SU-DHL-6 (cell line): ENCODE measurements at regions not wholly inside any gene's neighbourhood (a gene's known extent, or its start where the extent isn't known, plus 50 kb on each side); places are given as distances from the start of the nearest gene placed in this dataset.

Experiments
- H2AFZ ChIP-seq: fragments of 200-600 bp; sonication (generic); 2 replicates; pipeline ENCODE4 v1.6.1; 2014; ENCODE audit warnings: low read depth, mild to moderate bottlenecking, moderate library complexity, mixed read lengths, antibody characterized with exemption, low read length; ENCODE audit not compliant: severe bottlenecking
- H3F3A ChIP-seq: fragments of 200-600 bp; shearing (Covaris generic); 2 replicates; pipeline ENCODE4 v1.6.0; 2016; ENCODE audit warnings: antibody characterized with exemption, mild to moderate bottlenecking; ENCODE audit not compliant: insufficient read depth
- H3K27ac ChIP-seq: fragments of 200-600 bp; sonication (generic); 2 replicates; pipeline ENCODE4 v1.5.1; 2016; ENCODE audit warnings: low read depth, mild to moderate bottlenecking, low read length, moderate library complexity, mixed read lengths
- H3K27me3 ChIP-seq: fragments of 200-600 bp; sonication (generic), shearing (Covaris generic); 2 replicates; pipeline ENCODE4 v1.6.0; 2014; ENCODE audit warnings: mild to moderate bottlenecking, low read length
- H3K36me3 ChIP-seq: fragments of 200-600 bp; sonication (generic); 2 replicates; pipeline ENCODE4 v1.6.1; 2014; ENCODE audit warnings: mild to moderate bottlenecking, low read length, mixed read lengths
- H3K4me2 ChIP-seq: fragments of 300-600, 200-600 bp; shearing (Covaris generic), sonication (generic); 2 replicates; pipeline ENCODE4 v1.6.0; 2014; ENCODE audit warnings: low read length, low read depth, mild to moderate bottlenecking; ENCODE audit not compliant: poor library complexity, severe bottlenecking
- H3K4me3 ChIP-seq: fragments of 200-600 bp; sonication (generic); 2 replicates; pipeline ENCODE4 v1.5.1; 2014; ENCODE audit warnings: antibody characterized with exemption, low read length, mild to moderate bottlenecking, mixed read lengths; ENCODE audit not compliant: insufficient read depth, poor library complexity, severe bottlenecking
- H3K79me2 ChIP-seq: fragments of 200-600 bp; sonication (generic); 2 replicates; pipeline ENCODE4 v1.6.1; 2014; ENCODE audit warnings: mild to moderate bottlenecking, low read length, moderate library complexity; ENCODE audit not compliant: insufficient read depth
- H3K9ac ChIP-seq: fragments of 200-600 bp; sonication (generic); 2 replicates; pipeline ENCODE4 v1.7.0; 2014; ENCODE audit warnings: mild to moderate bottlenecking, low read length
- H3K9me2 ChIP-seq: fragments of 200-600 bp; sonication (generic); replicated peaks from 2 replicates; pipeline ENCODE4 v1.6.1; 2014; ENCODE audit warnings: low read length; ENCODE audit not compliant: insufficient read depth
- H3K9me3 ChIP-seq: fragments of 200-600 bp; sonication (generic); 2 replicates; pipeline ENCODE4 v1.6.1; 2014; ENCODE audit warnings: low read length, mixed read lengths; ENCODE audit not compliant: insufficient read depth
- H4K20me1 ChIP-seq: fragments of 200-600 bp; sonication (generic); 2 replicates; pipeline ENCODE4 v1.6.1; 2014; ENCODE audit warnings: low read depth, mild to moderate bottlenecking, antibody characterized with exemption, low read length, moderate library complexity, mixed read lengths
- EZH2phosphoT487 ChIP-seq: fragments of 200-600 bp; sonication (generic), shearing (Covaris generic); conservative IDR thresholded peaks from 2 replicates; pipeline ENCODE4 v1.6.1; 2018; ENCODE audit warnings: mild to moderate bottlenecking, antibody characterized with exemption, low read length, moderate library complexity, mixed read lengths
- TF ChIP-seq, protein P1 (sequence below): fragments of 200-600 bp; sonication (generic); IDR thresholded peaks from one replicate; pipeline ENCODE4 v1.5.1; 2017; ENCODE audit warnings: antibody characterized with exemption, mild to moderate bottlenecking, low read length, moderate library complexity; ENCODE audit not compliant: insufficient read depth, poor library complexity, severe bottlenecking

DNA sequence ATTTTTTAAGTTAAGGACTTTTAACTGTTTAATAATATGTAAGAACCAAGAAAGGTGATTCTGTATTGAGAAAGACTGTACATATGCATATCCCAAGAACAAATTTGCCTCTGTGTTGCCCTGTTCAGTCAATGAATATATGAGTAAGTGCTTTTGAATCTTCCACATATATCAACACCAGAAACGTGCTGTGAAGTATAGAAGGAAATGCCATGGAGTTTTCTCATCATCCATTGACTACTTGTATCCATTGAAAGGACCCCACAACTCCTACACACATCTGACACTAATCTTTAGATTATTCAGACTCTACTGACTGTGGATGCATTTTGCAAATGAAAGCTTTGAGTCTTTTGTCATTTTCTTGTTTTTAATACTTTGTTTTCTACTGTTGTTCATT, 366.9 kb downstream of the S1PR1 start:
- Histone ChIP-seq H4K20me1 (no peaks in the 10 kb centered on the region), H2AFZ (no peak overlapping the region), H3K27me3 (no peaks in the 10 kb centered on the region), H3K9me3 (no peaks in the 10 kb centered on the region), H3K9ac (no peak overlapping the region), H3K9me2 (no peaks in the 10 kb centered on the region), H3K36me3 (no peaks in the 10 kb centered on the region), H3K4me3 (no peak overlapping the region), H3K4me2 (no peak overlapping the region), H3F3A (no peaks in the 10 kb centered on the region), H3K27ac (no peak overlapping the region), H3K79me2 (no peaks in the 10 kb centered on the region)
- TF ChIP-seq EZH2phosphoT487, result no peak
- TF ChIP-seq, protein P1, sequence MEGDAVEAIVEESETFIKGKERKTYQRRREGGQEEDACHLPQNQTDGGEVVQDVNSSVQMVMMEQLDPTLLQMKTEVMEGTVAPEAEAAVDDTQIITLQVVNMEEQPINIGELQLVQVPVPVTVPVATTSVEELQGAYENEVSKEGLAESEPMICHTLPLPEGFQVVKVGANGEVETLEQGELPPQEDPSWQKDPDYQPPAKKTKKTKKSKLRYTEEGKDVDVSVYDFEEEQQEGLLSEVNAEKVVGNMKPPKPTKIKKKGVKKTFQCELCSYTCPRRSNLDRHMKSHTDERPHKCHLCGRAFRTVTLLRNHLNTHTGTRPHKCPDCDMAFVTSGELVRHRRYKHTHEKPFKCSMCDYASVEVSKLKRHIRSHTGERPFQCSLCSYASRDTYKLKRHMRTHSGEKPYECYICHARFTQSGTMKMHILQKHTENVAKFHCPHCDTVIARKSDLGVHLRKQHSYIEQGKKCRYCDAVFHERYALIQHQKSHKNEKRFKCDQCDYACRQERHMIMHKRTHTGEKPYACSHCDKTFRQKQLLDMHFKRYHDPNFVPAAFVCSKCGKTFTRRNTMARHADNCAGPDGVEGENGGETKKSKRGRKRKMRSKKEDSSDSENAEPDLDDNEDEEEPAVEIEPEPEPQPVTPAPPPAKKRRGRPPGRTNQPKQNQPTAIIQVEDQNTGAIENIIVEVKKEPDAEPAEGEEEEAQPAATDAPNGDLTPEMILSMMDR, result no peak

DNA sequence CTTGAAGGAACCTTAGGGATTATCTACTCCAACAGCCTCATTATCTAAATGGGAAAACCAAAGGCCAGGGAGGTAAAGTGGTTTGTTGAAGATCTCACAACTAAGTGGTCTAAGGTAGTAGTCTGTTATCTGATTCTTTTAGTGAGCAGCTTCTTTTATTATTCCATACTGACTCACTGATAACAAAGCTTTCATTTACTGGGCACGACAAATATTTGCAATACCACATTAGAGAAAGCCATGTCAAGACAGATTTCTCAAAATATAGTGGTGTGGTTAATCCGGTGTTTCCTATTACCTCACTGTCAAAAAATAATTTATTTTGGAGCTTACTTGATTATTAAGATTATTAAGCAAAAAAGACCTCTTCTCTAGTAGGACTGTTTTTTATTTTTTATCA, 369.1 kb downstream of the S1PR1 start:
- TF ChIP-seq, protein P1, result no peak
- no peak for TF ChIP-seq EZH2phosphoT487
- H3K9ac ChIP-seq, result no peak overlapping the region
- no peaks in the 10 kb centered on the region for H3K79me2 ChIP-seq
- H2AFZ ChIP-seq, result no peak overlapping the region
- no peak overlapping the region for H3K27ac ChIP-seq
- no peaks in the 10 kb centered on the region for H4K20me1 ChIP-seq
- no peaks in the 10 kb centered on the region for H3K36me3 ChIP-seq
- H3K9me3 ChIP-seq, result 0 out of 2 replicates have a peak, but pooled peaks cover 3% of the 10 kb centered on the region
- H3K27me3 ChIP-seq, result no peaks in the 10 kb centered on the region
- H3K4me3 ChIP-seq, result no peak overlapping the region
- H3F3A ChIP-seq, result no peaks in the 10 kb centered on the region
- no peak overlapping the region for H3K4me2 ChIP-seq
- no peaks in the 10 kb centered on the region for H3K9me2 ChIP-seq

DNA sequence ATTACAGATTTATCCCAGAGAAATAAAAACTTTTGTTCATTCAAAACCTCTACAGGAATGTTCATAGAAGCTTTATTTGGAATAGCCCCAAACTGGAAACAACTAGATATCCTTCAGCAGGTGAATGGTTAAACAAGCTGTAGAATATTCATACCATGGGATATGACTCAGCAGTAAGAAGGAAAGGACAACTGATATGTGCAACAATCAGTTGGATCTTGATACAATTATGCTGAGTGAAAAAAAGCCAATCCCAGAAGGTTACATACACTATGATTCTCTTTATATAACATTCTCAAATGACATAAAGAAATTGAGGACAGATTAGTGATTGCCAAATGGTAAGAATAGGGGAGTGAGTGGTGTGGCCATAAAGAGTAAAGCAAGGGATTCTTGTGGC, 376.7 kb downstream of the S1PR1 start:
- H3K79me2 ChIP-seq, result no peaks in the 10 kb centered on the region
- H3F3A ChIP-seq, result 0 out of 2 replicates have a peak, but pooled peaks cover 2% of the 10 kb centered on the region
- TF ChIP-seq EZH2phosphoT487, result no peak
- TF ChIP-seq, protein P1, result no peak
- no peak overlapping the region for H3K9ac ChIP-seq
- peaks cover 3% of the 10 kb centered on the region; the same call in 1 of the 2 replicates for H3K9me3 ChIP-seq
- no peaks in the 10 kb centered on the region for H4K20me1 ChIP-seq
- no peak overlapping the region for H3K4me2 ChIP-seq
- no peak overlapping the region for H2AFZ ChIP-seq
- H3K27me3 ChIP-seq, result no peaks in the 10 kb centered on the region
- H3K9me2 ChIP-seq, result no peaks in the 10 kb centered on the region
- H3K36me3 ChIP-seq, result no peaks in the 10 kb centered on the region
- H3K4me3 ChIP-seq, result no peak overlapping the region
- H3K27ac ChIP-seq, result no peak overlapping the region
